ENCODE measurements at regions not wholly inside any gene's neighbourhood (a gene's known extent, or its start where the extent isn't known, plus 50 kb on each side); places are given as distances from the start of the nearest gene placed in this dataset.

GRCh38 chr7:156257904-156258303 lies 382.7 kb upstream of the RNF32 start:
- no peak for TF ChIP-seq POLR2A (IDR thresholded peaks at IDR 0.05)
- TF ChIP-seq, protein P1, sequence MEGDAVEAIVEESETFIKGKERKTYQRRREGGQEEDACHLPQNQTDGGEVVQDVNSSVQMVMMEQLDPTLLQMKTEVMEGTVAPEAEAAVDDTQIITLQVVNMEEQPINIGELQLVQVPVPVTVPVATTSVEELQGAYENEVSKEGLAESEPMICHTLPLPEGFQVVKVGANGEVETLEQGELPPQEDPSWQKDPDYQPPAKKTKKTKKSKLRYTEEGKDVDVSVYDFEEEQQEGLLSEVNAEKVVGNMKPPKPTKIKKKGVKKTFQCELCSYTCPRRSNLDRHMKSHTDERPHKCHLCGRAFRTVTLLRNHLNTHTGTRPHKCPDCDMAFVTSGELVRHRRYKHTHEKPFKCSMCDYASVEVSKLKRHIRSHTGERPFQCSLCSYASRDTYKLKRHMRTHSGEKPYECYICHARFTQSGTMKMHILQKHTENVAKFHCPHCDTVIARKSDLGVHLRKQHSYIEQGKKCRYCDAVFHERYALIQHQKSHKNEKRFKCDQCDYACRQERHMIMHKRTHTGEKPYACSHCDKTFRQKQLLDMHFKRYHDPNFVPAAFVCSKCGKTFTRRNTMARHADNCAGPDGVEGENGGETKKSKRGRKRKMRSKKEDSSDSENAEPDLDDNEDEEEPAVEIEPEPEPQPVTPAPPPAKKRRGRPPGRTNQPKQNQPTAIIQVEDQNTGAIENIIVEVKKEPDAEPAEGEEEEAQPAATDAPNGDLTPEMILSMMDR (IDR thresholded peaks at IDR 0.05 in 8 of 11, conservative IDR thresholded peaks at IDR 0.05 in 3 of 11): no peak
